GM10266 (cell line): ENCODE measurements at regions not wholly inside any gene's neighbourhood (a gene's known extent, or its start where the extent isn't known, plus 50 kb on each side); places are given as distances from the start of the nearest gene placed in this dataset.

Experiments
- DNase-seq: peaks from one replicate; pipeline ENCODE4 v3.0.0; 2012; ENCODE audit errors: extremely low spot score
- TF ChIP-seq, protein P1 (sequence below): IDR thresholded peaks from 2 replicates; pipeline ENCODE4 v1.5.1; 2012; ENCODE audit warnings: mild to moderate bottlenecking, low read depth; ENCODE audit not compliant: control insufficient read depth, insufficient read depth; ENCODE audit errors: missing control alignments

DNA sequence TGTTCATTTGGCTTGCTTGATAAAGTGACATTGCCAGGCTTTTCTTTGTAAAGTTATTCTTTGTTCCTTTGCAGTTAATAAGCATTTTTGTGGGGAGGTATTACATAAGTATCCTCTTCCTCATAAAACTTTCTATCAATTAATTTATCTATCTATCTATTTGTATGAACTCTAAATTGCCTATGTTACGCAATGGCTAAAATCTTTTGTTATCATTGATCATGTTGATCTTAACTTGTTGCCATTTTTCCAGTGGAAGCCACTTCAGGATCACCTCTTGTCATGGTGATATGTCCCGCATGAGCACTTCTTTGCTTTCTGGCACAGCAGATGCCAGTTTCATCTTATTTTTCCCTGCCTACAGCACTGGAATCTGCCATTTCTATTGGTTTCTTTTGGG, 436.7 kb upstream of the KIF2A start:
- no peak for DNase-seq
- TF ChIP-seq, protein P1, sequence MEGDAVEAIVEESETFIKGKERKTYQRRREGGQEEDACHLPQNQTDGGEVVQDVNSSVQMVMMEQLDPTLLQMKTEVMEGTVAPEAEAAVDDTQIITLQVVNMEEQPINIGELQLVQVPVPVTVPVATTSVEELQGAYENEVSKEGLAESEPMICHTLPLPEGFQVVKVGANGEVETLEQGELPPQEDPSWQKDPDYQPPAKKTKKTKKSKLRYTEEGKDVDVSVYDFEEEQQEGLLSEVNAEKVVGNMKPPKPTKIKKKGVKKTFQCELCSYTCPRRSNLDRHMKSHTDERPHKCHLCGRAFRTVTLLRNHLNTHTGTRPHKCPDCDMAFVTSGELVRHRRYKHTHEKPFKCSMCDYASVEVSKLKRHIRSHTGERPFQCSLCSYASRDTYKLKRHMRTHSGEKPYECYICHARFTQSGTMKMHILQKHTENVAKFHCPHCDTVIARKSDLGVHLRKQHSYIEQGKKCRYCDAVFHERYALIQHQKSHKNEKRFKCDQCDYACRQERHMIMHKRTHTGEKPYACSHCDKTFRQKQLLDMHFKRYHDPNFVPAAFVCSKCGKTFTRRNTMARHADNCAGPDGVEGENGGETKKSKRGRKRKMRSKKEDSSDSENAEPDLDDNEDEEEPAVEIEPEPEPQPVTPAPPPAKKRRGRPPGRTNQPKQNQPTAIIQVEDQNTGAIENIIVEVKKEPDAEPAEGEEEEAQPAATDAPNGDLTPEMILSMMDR = no peak

DNA sequence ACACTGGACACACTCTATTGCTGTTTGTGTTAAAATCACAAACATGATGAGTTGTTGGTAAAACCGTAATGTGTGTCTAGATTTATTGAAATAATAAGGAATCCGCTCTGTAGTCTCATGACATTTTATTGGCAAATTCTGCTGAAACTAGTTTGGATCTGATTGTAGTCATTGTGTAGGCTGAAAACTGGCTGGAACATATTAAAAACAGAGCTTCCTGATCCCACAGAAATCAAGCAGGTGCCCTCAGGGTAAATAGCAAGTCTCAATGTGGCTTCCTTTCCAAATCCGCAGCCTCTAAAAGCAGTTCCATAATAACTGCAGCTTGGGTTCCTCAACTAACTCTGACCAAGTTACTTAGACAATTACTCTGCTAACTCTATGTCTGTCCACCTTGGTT, 427.5 kb upstream of the KIF2A start:
- no peak for DNase-seq
- TF ChIP-seq, protein P1 = no peak

DNA sequence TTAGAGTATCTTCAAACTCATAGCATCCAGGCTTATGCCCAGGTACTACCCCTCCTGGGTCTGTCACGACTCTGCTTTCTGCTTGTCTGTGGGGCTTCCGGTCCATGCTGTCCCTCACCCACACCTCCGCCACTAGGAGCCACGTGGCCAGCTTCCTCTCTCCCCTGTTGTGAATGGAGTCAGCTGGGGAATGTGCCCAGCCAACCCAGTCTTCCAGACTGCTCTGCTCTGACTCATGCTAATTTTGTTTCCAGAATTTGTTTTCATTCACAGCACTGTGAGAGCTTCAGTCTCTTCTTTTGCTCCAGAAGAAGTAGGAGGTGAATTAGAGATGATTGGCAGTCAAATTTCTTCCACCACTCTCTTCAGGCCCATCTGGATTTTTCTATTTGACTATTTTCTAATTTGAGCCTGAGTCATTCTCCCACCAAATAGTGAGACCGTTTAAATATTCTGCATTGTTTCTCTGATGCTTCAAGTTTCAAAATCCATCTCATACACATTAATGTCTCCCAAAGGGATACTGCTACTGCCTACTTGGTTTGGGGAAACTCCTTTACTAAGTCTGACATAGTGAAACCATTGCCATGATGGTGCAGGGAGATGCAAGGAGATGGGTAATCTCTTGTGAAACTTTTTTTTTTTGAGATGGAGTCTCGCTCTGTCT, 424.1 kb upstream of the KIF2A start:
- DNase-seq = no peak
- TF ChIP-seq, protein P1 = no peak

DNA sequence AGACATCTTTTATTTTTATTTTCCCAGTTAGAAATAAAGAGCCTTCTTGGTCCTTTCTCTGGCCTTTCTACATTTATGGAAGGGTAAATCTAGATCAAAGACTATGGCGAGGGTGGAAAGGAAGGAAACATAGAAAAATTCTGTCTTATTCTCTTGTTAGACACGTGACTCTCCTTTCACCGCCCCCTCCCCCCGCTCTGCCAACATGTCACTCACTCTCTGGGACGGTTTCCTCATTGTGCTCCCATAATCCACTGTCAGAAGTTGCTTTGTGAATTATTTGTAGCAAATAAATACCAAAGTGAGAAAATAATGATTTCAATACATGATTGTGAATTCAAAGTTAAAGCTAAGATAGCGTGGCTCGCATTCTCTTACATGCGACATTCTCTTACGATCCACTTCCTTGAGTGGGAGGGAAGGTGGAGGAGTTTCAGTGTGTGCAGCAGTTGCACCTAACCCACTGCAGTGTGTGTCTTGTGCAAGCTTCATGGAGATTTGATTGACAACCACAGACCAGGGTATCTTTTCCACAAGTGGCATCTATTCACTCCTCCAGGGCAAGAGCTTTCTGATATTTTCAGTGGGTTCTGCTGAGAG, 423.0 kb upstream of the KIF2A start:
- TF ChIP-seq, protein P1 = no peak
- DNase-seq = no peak

DNA sequence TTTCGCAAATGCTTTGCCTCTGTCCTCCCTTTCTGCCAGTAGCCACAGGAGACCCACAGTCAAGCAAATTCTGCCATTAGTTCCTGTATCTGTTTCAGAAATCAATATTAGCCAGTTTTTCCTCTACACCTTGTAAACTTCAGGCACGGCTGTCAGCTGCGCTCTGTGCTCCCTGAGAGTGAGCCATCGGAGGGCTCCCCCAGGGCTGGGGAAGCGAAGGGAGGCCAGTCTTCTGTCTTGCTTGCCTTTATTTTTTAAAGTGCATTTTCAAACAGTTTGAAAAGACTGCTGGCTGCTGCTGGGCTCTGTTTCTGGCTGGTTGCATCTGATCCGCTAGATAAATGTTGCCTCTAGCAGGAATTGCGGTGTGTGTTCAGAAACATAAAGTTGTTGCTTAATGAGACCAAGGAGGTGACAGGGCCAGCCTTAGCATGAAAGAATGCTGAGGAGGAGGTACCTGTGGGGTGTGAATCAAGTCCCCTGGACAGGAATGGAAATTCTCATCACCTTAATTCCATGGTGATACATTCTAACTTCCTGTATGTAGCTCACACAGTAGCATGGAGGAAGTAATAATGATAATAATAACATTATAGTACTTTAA, 421.7 kb upstream of the KIF2A start:
- DNase-seq = no peak
- TF ChIP-seq, protein P1 = no peak

DNA sequence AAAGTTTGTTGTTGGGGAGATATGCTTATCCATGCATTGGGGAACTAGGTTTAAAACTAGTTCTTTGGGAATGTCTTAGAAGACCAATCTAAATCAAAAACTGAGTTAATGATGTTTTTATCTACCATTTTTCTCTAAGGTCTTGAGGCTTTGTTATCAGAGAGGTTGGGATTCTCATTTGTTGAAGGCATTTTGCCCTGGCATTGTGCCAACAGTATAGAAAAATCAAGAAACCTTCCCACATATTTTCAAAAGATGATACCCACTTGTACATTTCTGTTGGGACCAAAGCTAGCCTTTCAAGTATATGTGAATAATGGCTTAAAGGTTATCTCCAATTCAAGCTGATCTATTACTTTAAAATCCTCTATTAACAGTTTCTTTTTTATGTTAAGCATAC, 419.8 kb upstream of the KIF2A start:
- DNase-seq = no peak
- TF ChIP-seq, protein P1 = no peak

DNA sequence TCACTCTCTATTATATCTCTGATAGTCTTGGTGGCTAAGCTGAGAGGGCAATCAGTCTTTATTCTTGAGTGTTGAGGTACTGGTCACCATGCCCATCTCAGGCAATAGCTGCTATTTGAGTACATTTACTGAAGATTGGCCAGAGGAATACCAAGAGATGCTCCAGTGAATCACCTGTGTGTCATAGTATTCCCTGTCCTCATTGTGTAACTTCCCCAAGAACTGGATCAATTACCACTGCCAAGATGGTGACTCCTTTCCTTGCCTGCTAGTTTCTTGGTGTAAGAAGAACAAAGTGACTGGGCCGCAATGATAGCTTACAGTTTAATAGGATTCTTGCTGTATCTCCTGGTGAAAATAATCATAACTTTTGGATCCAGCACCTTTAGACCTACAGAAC, 418.7 kb upstream of the KIF2A start:
- TF ChIP-seq, protein P1 = no peak
- DNase-seq = no peak
